Neural progenitor cell (in vitro differentiated cells): ENCODE measurements at regions not wholly inside any gene's neighbourhood (a gene's known extent, or its start where the extent isn't known, plus 50 kb on each side); places are given as distances from the start of the nearest gene placed in this dataset.

Source experiments
- CTCF ChIP-seq: fragments of 200-600 bp; sonication (generic); IDR thresholded peaks from 2 replicates; pipeline ENCODE4 v1.5.1; 2017; ENCODE audit warnings: antibody characterized with exemption, mild to moderate bottlenecking
- EZH2 ChIP-seq: fragments of 200-600 bp; sonication (generic); IDR thresholded peaks from 2 replicates; pipeline ENCODE4 v1.6.1; 2017; ENCODE audit warnings: antibody characterized with exemption, mild to moderate bottlenecking, moderate library complexity
- EZH2phosphoT487 ChIP-seq: fragments of 200-600 bp; sonication (generic); IDR thresholded peaks from 2 replicates; pipeline ENCODE4 v1.6.1; 2017; ENCODE audit warnings: antibody characterized with exemption

GRCh38 chr6:1542335-1542734 is 67.4 kb upstream of the FOXC1 start:
- TF ChIP-seq CTCF, result no peak
- no peak for TF ChIP-seq EZH2phosphoT487
- TF ChIP-seq EZH2, result no peak
